ENCODE measurements at regions not wholly inside any gene's neighbourhood (a gene's known extent, or its start where the extent isn't known, plus 50 kb on each side); places are given as distances from the start of the nearest gene placed in this dataset.

DNA sequence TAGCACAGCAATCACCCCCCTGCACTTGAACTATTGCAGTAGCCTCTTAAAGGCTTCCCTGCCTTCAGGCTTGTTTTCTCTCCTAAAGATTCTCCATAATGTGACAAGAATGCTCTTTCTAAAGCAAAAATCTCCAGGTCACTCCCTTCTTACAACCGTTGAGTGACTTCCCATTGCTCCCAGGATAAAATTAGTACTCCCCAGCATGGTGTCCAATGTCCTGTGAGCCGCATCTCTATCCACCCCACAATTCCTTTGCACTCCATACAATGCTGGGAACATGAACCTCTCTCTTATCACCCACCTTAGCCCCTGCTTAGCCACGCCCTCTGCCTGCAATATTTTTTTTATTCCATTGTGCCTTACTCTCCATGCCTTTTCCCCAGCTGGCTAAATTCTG, 85.7 kb upstream of the SHISA3 start:
- intact Hi-C loops (cut with micrococcal nuclease), result no loop called here
- no peak overlapping the region for H2BK5ac ChIP-seq (ENCODE audit: low read depth, low read length, poor library complexity, severe bottlenecking)
- no peak overlapping the region for H3K14ac ChIP-seq (replicated peaks; ENCODE audit: low read depth, low read length)
- H3K4me2 ChIP-seq (ENCODE audit: low read depth, low read length), result no peak overlapping the region
- H3K4ac ChIP-seq (ENCODE audit: low read depth, low read length), result no peak overlapping the region
- no peaks in the 10 kb centered on the region for H3K36me3 ChIP-seq (ENCODE audit: control insufficient read depth, insufficient read depth, low read length)
- TF ChIP-seq, protein P1, sequence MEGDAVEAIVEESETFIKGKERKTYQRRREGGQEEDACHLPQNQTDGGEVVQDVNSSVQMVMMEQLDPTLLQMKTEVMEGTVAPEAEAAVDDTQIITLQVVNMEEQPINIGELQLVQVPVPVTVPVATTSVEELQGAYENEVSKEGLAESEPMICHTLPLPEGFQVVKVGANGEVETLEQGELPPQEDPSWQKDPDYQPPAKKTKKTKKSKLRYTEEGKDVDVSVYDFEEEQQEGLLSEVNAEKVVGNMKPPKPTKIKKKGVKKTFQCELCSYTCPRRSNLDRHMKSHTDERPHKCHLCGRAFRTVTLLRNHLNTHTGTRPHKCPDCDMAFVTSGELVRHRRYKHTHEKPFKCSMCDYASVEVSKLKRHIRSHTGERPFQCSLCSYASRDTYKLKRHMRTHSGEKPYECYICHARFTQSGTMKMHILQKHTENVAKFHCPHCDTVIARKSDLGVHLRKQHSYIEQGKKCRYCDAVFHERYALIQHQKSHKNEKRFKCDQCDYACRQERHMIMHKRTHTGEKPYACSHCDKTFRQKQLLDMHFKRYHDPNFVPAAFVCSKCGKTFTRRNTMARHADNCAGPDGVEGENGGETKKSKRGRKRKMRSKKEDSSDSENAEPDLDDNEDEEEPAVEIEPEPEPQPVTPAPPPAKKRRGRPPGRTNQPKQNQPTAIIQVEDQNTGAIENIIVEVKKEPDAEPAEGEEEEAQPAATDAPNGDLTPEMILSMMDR (conservative IDR thresholded peaks at IDR 0.05; ENCODE audit: low read depth, low read length), result no peak
- no peak for TF ChIP-seq BHLHE40 (IDR thresholded peaks at IDR 0.05; ENCODE audit: low read depth, low read length)
- TF ChIP-seq CEBPB (IDR thresholded peaks at IDR 0.05; ENCODE audit: low read depth, low read length), result no peak
- no peak for TF ChIP-seq CHD1 (IDR thresholded peaks at IDR 0.05; ENCODE audit: low read depth, low read length)
- TF ChIP-seq RCOR1 (IDR thresholded peaks at IDR 0.05; ENCODE audit: insufficient replicate concordance, low read length), result no peak
- TF ChIP-seq FOS (IDR thresholded peaks at IDR 0.05; ENCODE audit: low read depth, low read length), result no peak
- no peak for TF ChIP-seq MAFK (IDR thresholded peaks at IDR 0.05; ENCODE audit: low read depth, low read length)
- TF ChIP-seq, protein P2, sequence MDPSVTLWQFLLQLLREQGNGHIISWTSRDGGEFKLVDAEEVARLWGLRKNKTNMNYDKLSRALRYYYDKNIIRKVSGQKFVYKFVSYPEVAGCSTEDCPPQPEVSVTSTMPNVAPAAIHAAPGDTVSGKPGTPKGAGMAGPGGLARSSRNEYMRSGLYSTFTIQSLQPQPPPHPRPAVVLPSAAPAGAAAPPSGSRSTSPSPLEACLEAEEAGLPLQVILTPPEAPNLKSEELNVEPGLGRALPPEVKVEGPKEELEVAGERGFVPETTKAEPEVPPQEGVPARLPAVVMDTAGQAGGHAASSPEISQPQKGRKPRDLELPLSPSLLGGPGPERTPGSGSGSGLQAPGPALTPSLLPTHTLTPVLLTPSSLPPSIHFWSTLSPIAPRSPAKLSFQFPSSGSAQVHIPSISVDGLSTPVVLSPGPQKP (IDR thresholded peaks at IDR 0.05; ENCODE audit: borderline replicate concordance, low read depth, low read length), result no peak
- TF ChIP-seq, protein P3, sequence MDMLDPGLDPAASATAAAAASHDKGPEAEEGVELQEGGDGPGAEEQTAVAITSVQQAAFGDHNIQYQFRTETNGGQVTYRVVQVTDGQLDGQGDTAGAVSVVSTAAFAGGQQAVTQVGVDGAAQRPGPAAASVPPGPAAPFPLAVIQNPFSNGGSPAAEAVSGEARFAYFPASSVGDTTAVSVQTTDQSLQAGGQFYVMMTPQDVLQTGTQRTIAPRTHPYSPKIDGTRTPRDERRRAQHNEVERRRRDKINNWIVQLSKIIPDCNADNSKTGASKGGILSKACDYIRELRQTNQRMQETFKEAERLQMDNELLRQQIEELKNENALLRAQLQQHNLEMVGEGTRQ (IDR thresholded peaks at IDR 0.05; ENCODE audit: low read depth, low read length), result no peak
- no peak for TF ChIP-seq RFX5 (IDR thresholded peaks at IDR 0.05; ENCODE audit: low read depth, low read length)
- no peak for TF ChIP-seq MAZ (IDR thresholded peaks at IDR 0.05; ENCODE audit: borderline replicate concordance, low read depth, low read length)
- TF ChIP-seq POLR2A (IDR thresholded peaks at IDR 0.05; ENCODE audit: low read depth, low read length), result no peak
- TF ChIP-seq SMC3 (IDR thresholded peaks at IDR 0.05; ENCODE audit: low read depth, low read length), result no peak
- no peak for TF ChIP-seq RAD21 (IDR thresholded peaks at IDR 0.05; ENCODE audit: low read length)
- TF ChIP-seq MXI1 (IDR thresholded peaks at IDR 0.05; ENCODE audit: borderline replicate concordance, low read depth, low read length), result no peak
- no peak for TF ChIP-seq NFE2L2 (IDR thresholded peaks at IDR 0.05; ENCODE audit: low read depth, low read length)
- BruUV-seq (replicated peaks), result no TSS peak
- no peak overlapping the region for H4K8ac ChIP-seq (ENCODE audit: low read depth in 2 of 2, low read length in 2 of 2)
- no peak overlapping the region for H2AK9ac ChIP-seq (replicated peaks; ENCODE audit: low read depth, low read length, poor library complexity)
- in situ Hi-C loops (cut with MboI; ENCODE audit: low sequenced_read_pairs), result no loop called here
- H3K23ac ChIP-seq (ENCODE audit: low read depth, low read length), result no peak overlapping the region
- H3K4me1 ChIP-seq (ENCODE audit: control insufficient read depth, insufficient read depth, low read length), result peaks cover 2% of the 10 kb centered on the region; the same call in 1 of the 2 replicates
- no peak overlapping the region for H2BK120ac ChIP-seq (ENCODE audit: low read depth, low read length)
- no peak overlapping the region; the same call in 1 of the 2 replicates for H4K5ac ChIP-seq (ENCODE audit: low read depth, low read length)
- POLR2A ChIA-PET (ENCODE audit: unreplicated experiment), result no interaction called here
- no peaks in the 10 kb centered on the region for H3K79me1 ChIP-seq (ENCODE audit: low read depth in 1 of 2, low read length in 2 of 2)
- DNase-seq (no peak), ATAC-seq (ENCODE audit: low read depth) (no peak)
- H3K27ac ChIP-seq (ENCODE audit: insufficient read depth, low read length), result no peak overlapping the region
- H3K9me3 ChIP-seq (ENCODE audit: control insufficient read depth, insufficient read depth, low read length), result peaks cover 6% of the 10 kb centered on the region; the same call in 1 of the 2 replicates
- no peak overlapping the region for H2AFZ ChIP-seq (replicated peaks; ENCODE audit: low read length, poor library complexity)
- H2AK5ac ChIP-seq (ENCODE audit: low read depth, low read length), result no peak overlapping the region
- no peak overlapping the region for H3K56ac ChIP-seq (ENCODE audit: extremely low read depth, insufficient read depth, low read length)
- H3K9me1 ChIP-seq (ENCODE audit: insufficient read depth, low read length), result no peaks in the 10 kb centered on the region
- H3K4me3 ChIP-seq (ENCODE audit: insufficient read depth, low read depth, low read length), result no peak overlapping the region
- no peak overlapping the region for H2BK20ac ChIP-seq (ENCODE audit: low read depth, low read length)
- no peak overlapping the region; the same call in 1 of the 2 replicates for H3K18ac ChIP-seq (ENCODE audit: low read depth, low read length)
- dilution Hi-C loops (cut with HindIII; ENCODE audit: low sequenced_read_pairs, unreplicated experiment), result no loop called here
- no peak overlapping the region for H2BK15ac ChIP-seq (ENCODE audit: low read depth, low read length)
- 80% methylated on average over 1 of the region's 3 CpGs; no CpG with 5 or more reads in 1 of the 2 experiments for WGBS, 2 experiments (ENCODE audit: extremely low coverage in 2 of 2, insufficient read length in 1 of 2)
- H4K91ac ChIP-seq (ENCODE audit: insufficient read depth, low read depth, low read length), result no peak overlapping the region
- CTCF ChIA-PET, result no interaction called here
- H3K9ac ChIP-seq (ENCODE audit: low read depth, low read length), result no peak overlapping the region
- no peaks in the 10 kb centered on the region for H3K27me3 ChIP-seq (ENCODE audit: control insufficient read depth, insufficient read depth, low read length)
- no peaks in the 10 kb centered on the region for H4K20me1 ChIP-seq (ENCODE audit: insufficient read depth, low read length)

All from IMR-90 (cell line).